Activated T-helper 9 cell treated with anti-CD3 and anti-CD28 coated beads, Interleukin-2, amount 50 U/mL, for 16 hours (primary cell): ENCODE measurements at regions not wholly inside any gene's neighbourhood (a gene's known extent, or its start where the extent isn't known, plus 50 kb on each side); places are given as distances from the start of the nearest gene placed in this dataset.
"Not testable (repeated sequence)": the region's sequence is repeated elsewhere in the genome, so short reads cannot be mapped to it uniquely, and the experiment has no call there.

Experiments
- DNase-seq: peaks from one replicate; pipeline ENCODE4 v3.0.0-alpha.2; 2020; ENCODE audit warnings: low read depth

DNA sequence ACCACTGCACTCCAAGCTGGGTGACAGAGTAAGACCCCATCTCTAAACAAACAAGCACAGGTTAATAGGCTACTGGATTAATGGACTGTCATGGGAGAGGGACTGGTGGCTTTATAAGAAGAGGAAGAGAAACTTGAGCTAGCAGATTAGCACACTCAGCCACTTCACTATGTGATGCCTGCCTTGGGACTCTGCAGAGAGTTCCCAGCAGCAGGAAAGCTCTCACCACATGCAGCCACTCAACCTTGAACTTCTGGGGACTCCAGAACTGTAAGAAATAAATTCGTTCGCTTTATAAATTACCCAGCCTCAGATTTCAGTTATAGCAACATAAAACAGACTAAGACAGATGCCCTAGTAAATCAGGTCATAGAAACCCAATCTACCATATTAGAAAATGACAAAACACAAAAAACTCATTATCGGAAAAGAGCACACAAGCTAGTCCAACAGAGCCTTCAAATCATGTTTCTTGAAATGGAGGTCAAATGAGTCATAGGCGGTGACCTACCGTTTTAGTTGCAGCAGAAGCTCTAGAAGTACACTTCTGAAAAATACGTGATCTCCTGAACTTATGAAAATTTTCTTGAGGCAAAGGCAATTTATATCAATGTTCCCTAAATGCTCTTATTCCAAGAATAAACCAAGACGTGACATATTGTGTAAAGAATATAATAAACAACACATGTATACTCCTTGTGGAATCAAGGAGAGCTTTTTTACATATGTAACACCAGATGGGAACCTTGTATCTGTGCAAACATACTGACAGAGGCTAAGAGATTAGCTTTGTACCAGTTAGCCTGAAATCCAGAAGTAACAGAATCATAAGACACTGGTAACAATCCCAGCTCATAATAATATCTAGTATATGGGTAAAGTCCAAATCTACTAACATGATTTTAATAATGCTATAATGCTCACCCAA lies 340.9 kb upstream of the SGCG start:
- DNase-seq: no peak

DNA sequence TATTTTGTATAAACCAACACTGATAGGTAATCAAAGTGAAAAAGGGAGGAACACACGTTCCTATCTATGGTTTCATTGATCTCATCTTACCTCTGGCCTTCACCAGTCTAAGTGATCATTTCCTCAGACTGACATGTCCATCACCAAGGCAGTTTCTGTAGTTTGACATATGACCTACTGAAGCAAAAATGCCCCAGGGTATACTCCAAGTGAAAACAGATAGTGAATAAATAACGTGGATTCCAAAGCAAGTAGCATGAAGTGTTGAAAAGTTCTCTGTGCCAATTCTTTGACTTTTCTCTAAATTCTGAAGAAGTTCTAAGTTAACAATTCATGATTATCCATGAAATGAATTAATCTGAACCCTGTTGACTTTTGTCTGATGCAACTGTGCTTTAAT lies 334.2 kb upstream of the SGCG start:
- no peak for DNase-seq

DNA sequence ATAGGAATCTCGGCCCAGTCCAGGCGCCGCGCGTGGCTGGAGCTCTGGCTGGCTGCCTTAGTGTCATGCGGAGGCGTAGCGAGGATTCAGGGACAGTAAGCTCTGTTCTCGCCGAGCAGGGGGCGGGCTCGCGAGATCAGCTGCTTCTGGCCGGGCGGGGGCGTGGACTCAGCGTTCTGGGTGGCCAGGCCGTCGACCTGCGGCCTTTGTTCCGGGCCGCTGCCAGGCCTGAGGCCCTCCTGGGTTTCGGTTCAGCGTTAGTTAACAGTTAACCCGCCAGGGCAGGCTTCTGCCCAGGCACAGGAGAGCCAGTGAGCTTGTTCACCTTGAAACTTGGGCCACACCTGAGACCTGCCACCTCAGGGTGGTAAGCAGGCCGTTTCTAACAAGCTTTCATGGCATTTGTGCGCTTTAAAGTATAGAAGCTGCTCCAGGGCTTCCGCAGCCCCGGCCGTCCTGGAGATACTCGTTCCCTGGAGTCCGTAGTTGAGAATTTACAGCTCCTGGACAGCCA lies 332.2 kb upstream of the SGCG start:
- DNase-seq: no peak

- DNase-seq: no peak
Observed at GRCh38 chr13:22855926-22856325, 324.9 kb upstream of the SGCG start.

- not testable (repeated sequence) for DNase-seq
Observed at GRCh38 chr13:22858980-22859379, 321.8 kb upstream of the SGCG start.

DNA sequence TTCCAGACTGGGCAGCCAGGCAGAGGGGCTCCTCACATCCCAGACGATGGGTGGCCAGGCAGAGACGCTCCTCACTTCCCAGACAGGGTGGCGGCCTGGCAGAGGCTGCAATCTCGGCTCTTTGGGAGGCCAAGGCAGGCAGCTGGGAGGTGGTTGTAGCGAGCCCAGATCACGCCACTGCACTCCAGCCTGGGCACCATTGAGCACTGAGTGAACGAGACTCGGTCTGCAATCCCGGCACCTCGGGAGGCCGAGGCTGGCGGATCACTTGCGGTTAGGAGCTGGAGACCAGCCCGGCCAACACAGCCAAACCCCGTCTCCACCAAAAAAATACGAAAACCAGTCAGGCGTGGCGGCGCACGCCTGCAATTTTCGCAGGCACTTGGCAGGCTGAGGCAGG lies 321.4 kb upstream of the SGCG start:
- not testable (repeated sequence) for DNase-seq

- no peak for DNase-seq
Observed at GRCh38 chr13:22861958-22862466, 318.8 kb upstream of the SGCG start.

DNA sequence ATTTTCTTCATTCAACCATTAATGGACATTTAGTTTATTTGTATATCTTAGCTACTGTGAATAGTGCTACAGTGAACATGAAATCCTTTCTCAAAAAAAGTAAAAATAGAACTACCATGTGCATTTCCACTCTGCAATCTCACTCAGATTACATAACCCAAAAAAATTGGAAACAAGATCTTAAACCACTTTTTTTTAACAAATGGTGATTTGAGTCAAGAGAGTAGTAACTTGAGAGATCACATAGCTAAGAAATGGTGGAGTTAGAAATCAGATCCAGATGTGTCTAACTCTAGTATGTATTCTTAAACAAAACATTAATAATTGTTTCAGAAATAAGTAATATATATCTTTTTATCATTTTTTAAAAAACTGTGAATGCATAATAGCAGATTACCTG lies 318.3 kb upstream of the SGCG start:
- no peak for DNase-seq

GRCh38 chr13:22866221-22866620 lies 314.6 kb upstream of the SGCG start:
- DNase-seq: no peak

- DNase-seq: no peak
Observed at GRCh38 chr13:22871231-22871630, 309.5 kb upstream of the SGCG start.

DNA sequence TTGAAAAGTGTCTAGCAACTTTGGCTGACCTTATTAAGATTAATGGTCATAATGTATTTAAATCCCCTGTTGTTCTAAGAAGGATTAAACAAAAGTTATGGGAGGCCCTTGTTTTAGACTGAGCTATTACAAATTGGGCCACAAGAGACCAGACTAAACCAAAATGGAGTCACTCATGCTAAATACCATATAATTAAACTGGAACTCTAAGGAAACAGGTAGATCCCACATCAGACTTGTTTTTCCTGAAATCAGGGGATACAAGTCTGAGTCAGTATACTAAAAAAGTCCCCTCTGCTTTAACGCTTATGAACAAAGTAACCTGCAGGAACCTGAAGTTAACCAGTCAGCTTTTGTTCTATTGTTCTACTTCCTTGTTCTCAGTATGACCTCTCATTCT lies 305.9 kb upstream of the SGCG start:
- no peak for DNase-seq

- no peak for DNase-seq
Observed at GRCh38 chr13:22877421-22877820, 303.4 kb upstream of the SGCG start.

GRCh38 chr13:22880741-22881720 lies 299.7 kb upstream of the SGCG start:
- no peak for DNase-seq

DNA sequence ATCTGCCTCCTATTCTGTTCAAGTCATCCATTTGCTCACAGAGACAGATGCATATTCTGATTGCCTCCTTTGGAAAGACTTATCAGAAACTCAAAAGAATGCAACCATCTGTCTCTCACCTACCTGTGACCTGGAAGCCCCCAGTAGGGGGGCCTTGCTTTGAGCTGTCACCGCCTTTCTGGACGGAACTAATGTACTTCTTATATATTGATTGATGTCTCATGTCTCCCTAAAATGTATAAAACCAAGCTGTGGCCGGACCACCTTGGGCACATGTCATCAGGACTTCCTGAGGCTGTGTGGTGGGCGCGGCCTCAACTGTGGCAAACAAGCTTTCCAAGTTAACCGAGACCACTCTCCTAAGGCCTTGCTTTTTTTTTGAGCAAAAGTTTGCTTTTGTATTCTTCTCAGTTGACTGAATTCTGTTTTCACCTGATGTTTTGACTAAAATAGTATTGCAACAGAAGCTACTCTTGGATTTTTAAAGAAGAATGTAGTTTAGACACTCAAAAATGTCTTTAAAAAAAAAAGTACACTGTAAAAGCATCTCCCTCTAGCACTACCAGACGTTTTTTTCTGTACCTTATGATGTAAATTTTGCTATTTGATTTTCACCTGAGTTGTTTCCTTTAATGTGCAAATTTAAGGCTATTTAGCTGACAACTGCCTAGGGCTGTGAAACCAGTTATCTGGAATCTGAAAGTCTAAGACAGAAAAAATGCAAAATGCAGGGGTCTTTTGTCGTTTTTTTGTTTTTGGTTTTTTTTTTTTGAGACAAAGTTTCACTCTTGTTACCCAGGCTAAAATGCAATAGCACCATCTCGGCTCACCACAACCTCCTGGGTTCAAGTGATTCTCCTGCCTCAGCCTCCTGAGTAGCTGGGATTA lies 298.8 kb upstream of the SGCG start:
- DNase-seq: not testable (repeated sequence)

GRCh38 chr13:22883262-22883840 lies 297.4 kb upstream of the SGCG start:
- DNase-seq: no peak

DNA sequence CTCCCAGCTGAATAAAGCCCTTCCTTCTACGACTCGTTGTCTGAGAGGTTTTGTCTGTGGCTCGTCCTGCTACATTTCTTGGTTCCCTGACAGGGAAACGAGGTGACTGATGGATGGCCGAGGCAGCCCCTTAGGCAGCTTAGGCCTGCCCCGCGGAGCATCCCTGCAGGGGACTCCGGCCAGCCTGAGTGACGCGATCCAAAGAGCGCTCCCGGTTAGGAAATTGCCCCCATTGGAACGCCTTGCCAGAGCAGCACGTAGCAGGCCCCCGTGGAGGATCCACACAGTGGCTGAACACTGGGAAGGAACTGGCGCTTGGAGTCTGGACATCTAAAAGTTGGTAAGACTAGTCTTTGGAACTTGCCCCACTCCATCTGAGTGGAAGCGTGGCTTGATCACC lies 296.8 kb upstream of the SGCG start:
- no peak for DNase-seq

- DNase-seq: not testable (repeated sequence)
Observed at GRCh38 chr13:22886061-22886460, 294.7 kb upstream of the SGCG start.

GRCh38 chr13:22889376-22889775 lies 291.4 kb upstream of the SGCG start:
- DNase-seq: not testable (repeated sequence)

DNA sequence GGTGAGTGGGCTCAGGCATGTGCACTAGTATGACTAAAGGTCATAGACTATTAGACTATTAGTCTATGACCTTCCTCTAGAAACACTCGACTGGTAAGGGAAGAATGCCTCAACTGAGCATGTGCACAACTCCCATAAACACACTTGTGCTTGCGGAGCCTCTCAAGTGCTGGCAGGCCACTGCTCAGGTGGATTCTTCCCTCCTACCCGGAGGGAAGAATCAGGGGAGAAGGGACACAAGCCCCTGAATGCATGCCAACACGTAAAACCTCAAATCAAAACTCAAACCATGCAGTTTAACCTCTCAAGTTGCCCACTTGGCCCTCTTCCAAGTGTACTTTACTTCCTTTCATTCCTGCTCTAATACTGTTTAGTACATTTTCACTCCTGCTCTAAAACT lies 287.6 kb upstream of the SGCG start:
- DNase-seq: no peak

DNA sequence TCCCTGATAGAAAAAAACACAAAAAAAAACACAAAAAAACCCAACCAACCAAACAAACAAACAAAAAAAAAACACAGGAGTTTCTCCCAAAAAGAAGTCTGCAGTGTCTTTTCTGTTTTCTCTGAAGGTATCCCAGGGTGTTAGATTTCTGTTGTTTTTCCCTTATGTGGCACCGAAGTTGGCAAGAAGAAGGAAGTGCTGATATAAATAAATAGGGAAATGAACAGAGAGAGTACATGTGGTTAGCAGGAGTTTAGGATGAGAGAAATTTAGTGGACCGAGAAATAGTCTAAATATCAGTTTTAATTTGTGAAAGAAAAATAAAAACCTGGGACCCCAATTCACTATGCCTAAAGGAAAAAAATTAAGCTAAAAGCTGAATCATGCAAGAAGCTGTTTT lies 287.0 kb upstream of the SGCG start:
- no peak for DNase-seq
